Activated CD8-positive, alpha-beta T cell treated with anti-CD3 and anti-CD28 coated beads, Interleukin-2, amount 10 ng/mL, durations not matched to agents 7 days and 5 days (primary cell): ENCODE measurements at regions not wholly inside any gene's neighbourhood (a gene's known extent, or its start where the extent isn't known, plus 50 kb on each side); places are given as distances from the start of the nearest gene placed in this dataset.

Source experiments
- ATAC-seq: fragments of 150-1000 bp; cut with Tn5 transposase; one replicate; pipeline ENCODE4 v1.10.0; 2021; ENCODE audit warnings: moderate library complexity
- CTCF ChIA-PET: fragments of 350-600 bp; sonication (Branson Sonifier 250); formaldehyde crosslinking; loops from one replicate; lab custom pipeline; 2021; ENCODE audit warnings: antibody characterized with exemption; lab: Charles Lee
- POLR2A ChIA-PET: fragments of 350-600 bp; sonication (Branson Sonifier 250); formaldehyde crosslinking; loops from one replicate; lab custom pipeline; 2021; ENCODE audit warnings: antibody characterized with exemption; lab: Charles Lee
- DNase-seq: peaks from one replicate; pipeline ENCODE4 v3.0.0-alpha.2; 2020
- H3K27ac Mint-ChIP-seq: one replicate; pipeline ENCODE4 v1.8.0; 2021; ENCODE audit warnings: mild to moderate bottlenecking, mixed read lengths
- H3K27me3 Mint-ChIP-seq: one replicate; pipeline ENCODE4 v1.8.0; 2021; ENCODE audit warnings: low read depth, mixed read lengths
- H3K36me3 Mint-ChIP-seq: one replicate; pipeline ENCODE4 v1.8.0; 2021; ENCODE audit warnings: low read depth, mixed read lengths
- H3K4me1 Mint-ChIP-seq: one replicate; pipeline ENCODE4 v1.8.0; 2021; ENCODE audit warnings: low read depth, mixed read lengths
- H3K4me3 Mint-ChIP-seq: one replicate; pipeline ENCODE4 v1.8.0; 2021; ENCODE audit warnings: mild to moderate bottlenecking, mixed read lengths
- H3K9me3 Mint-ChIP-seq: one replicate; pipeline ENCODE4 v1.8.0; 2022; ENCODE audit warnings: mixed read lengths; ENCODE audit not compliant: insufficient read depth

- Mint-ChIP-seq H3K4me1 (no peaks in the 10 kb centered on the region), H3K36me3 (no peaks in the 10 kb centered on the region), H3K9me3 (no peaks in the 10 kb centered on the region), H3K27me3 (peaks cover 3% of the 10 kb centered on the region), H3K4me3 (no peak overlapping the region), H3K27ac (no peak overlapping the region)
- CTCF ChIA-PET: no interaction called here
- POLR2A ChIA-PET: no interaction called here
- DNase-seq (no peak), ATAC-seq (no peak)
Measured at GRCh38 chr12:69067713-69068112, 134.7 kb upstream of the CPM start.

GRCh38 chr12:69068448-69068847, 135.5 kb upstream of the CPM start:
- CTCF ChIA-PET: interaction anchor here (2.1 kb wide), 1 partner anchor 196 kb away, joined by 5 read pairs; no protein-coding TSS in a partner anchor
- no peaks in the 10 kb centered on the region for H3K4me1 Mint-ChIP-seq
- no peak for DNase-seq
- H3K9me3 Mint-ChIP-seq: no peaks in the 10 kb centered on the region
- ATAC-seq: no peak
- H3K27ac Mint-ChIP-seq: no peak overlapping the region
- H3K4me3 Mint-ChIP-seq: no peak overlapping the region
- no peaks in the 10 kb centered on the region for H3K36me3 Mint-ChIP-seq
- POLR2A ChIA-PET: no interaction called here
- H3K27me3 Mint-ChIP-seq: peaks cover 5% of the 10 kb centered on the region

- DNase-seq (no peak), ATAC-seq (no peak)
- ChIA-PET CTCF (interaction anchor here (0.7 to 2.5 kb wide), 19 partner anchors 9 to 239 kb away, joined by 3 to 12 read pairs (median 4); no protein-coding TSS in a partner anchor), POLR2A (interaction anchor here (0.7 kb wide), 1 partner anchor 171 kb away, joined by 4 read pairs; no protein-coding TSS in a partner anchor)
- H3K4me1 Mint-ChIP-seq: no peaks in the 10 kb centered on the region
- H3K27me3 Mint-ChIP-seq: peaks cover 11% of the 10 kb centered on the region
- no peak overlapping the region for H3K4me3 Mint-ChIP-seq
- H3K9me3 Mint-ChIP-seq: no peaks in the 10 kb centered on the region
- H3K36me3 Mint-ChIP-seq: no peaks in the 10 kb centered on the region
- no peak overlapping the region for H3K27ac Mint-ChIP-seq
Measured at GRCh38 chr12:69069479-69069878, 136.5 kb upstream of the CPM start.

- Mint-ChIP-seq H3K9me3 (no peaks in the 10 kb centered on the region), H3K27me3 (peaks cover 13% of the 10 kb centered on the region), H3K4me1 (no peaks in the 10 kb centered on the region), H3K4me3 (no peak overlapping the region), H3K36me3 (no peaks in the 10 kb centered on the region), H3K27ac (no peak overlapping the region)
- CTCF ChIA-PET: interaction anchor here (0.6 to 2.5 kb wide), 26 partner anchors 10 to 240 kb away, joined by 3 to 12 read pairs (median 4); partner anchors contain the start of gene CPM
- ATAC-seq: peak; percentile 85
- POLR2A ChIA-PET: interaction anchor here (0.7 kb wide), 1 partner anchor 151 kb away, joined by 3 read pairs; no protein-coding TSS in a partner anchor
- DNase-seq: peak; percentile 73
Measured at GRCh38 chr12:69070319-69071090, 137.5 kb upstream of the CPM start.

GRCh38 chr12:69071091-69071370, 138.1 kb upstream of the CPM start:
- no peaks in the 10 kb centered on the region for H3K36me3 Mint-ChIP-seq
- no peak overlapping the region for H3K4me3 Mint-ChIP-seq
- ATAC-seq: no peak
- no peak for DNase-seq
- no peaks in the 10 kb centered on the region for H3K9me3 Mint-ChIP-seq
- peaks cover 17% of the 10 kb centered on the region for H3K27me3 Mint-ChIP-seq
- no peak overlapping the region for H3K27ac Mint-ChIP-seq
- CTCF ChIA-PET: interaction anchor here (2.5 kb wide), 1 partner anchor 202 kb away, joined by 12 read pairs; no protein-coding TSS in a partner anchor
- H3K4me1 Mint-ChIP-seq: no peaks in the 10 kb centered on the region
- POLR2A ChIA-PET: no interaction called here

- DNase-seq (no peak), ATAC-seq (no peak)
- Mint-ChIP-seq H3K9me3 (peaks cover 3% of the 10 kb centered on the region), H3K4me1 (no peaks in the 10 kb centered on the region), H3K27ac (no peak overlapping the region), H3K36me3 (no peaks in the 10 kb centered on the region), H3K4me3 (no peak overlapping the region), H3K27me3 (peaks cover 17% of the 10 kb centered on the region)
- POLR2A ChIA-PET: no interaction called here
- CTCF ChIA-PET: no interaction called here
Measured at GRCh38 chr12:69073035-69073434, 140.1 kb upstream of the CPM start.

- ChIA-PET CTCF (interaction anchor here (1.2 kb wide), 2 partner anchors 10 to 208 kb away, joined by 3 read pairs; no protein-coding TSS in a partner anchor), POLR2A (no interaction called here)
- H3K27ac Mint-ChIP-seq: no peak overlapping the region
- no peaks in the 10 kb centered on the region for H3K4me1 Mint-ChIP-seq
- no peak for DNase-seq
- no peaks in the 10 kb centered on the region for H3K36me3 Mint-ChIP-seq
- ATAC-seq: no peak
- H3K4me3 Mint-ChIP-seq: no peak overlapping the region
- H3K27me3 Mint-ChIP-seq: peaks cover 17% of the 10 kb centered on the region
- H3K9me3 Mint-ChIP-seq: peaks cover 3% of the 10 kb centered on the region
Measured at GRCh38 chr12:69074556-69075349, 141.8 kb upstream of the CPM start.

GRCh38 chr12:69083689-69084088, 150.7 kb upstream of the CPM start:
- ChIA-PET POLR2A (no interaction called here), CTCF (no interaction called here)
- no peaks in the 10 kb centered on the region for H3K36me3 Mint-ChIP-seq
- no peak overlapping the region for H3K27ac Mint-ChIP-seq
- no peak for DNase-seq
- no peaks in the 10 kb centered on the region for H3K9me3 Mint-ChIP-seq
- no peak overlapping the region for H3K4me3 Mint-ChIP-seq
- H3K27me3 Mint-ChIP-seq: peaks cover 7% of the 10 kb centered on the region
- no peaks in the 10 kb centered on the region for H3K4me1 Mint-ChIP-seq
- ATAC-seq: no peak

GRCh38 chr12:69084816-69085378, 151.9 kb upstream of the CPM start:
- ChIA-PET CTCF (interaction anchor here (2.0 kb wide), 1 partner anchor 15 kb away, joined by 9 read pairs; no protein-coding TSS in a partner anchor), POLR2A (no interaction called here)
- Mint-ChIP-seq H3K27ac (no peak overlapping the region), H3K36me3 (no peaks in the 10 kb centered on the region), H3K4me1 (no peaks in the 10 kb centered on the region), H3K4me3 (no peak overlapping the region), H3K27me3 (peaks cover 13% of the 10 kb centered on the region), H3K9me3 (no peaks in the 10 kb centered on the region)
- no peak for DNase-seq
- no peak for ATAC-seq

- ATAC-seq: no peak
- ChIA-PET CTCF (interaction anchor here (2.0 kb wide), 1 partner anchor 16 kb away, joined by 9 read pairs; no protein-coding TSS in a partner anchor), POLR2A (interaction anchor here (0.6 kb wide), 1 partner anchor 142 kb away, joined by 6 read pairs; no protein-coding TSS in a partner anchor)
- Mint-ChIP-seq H3K4me3 (no peak overlapping the region), H3K27ac (no peak overlapping the region), H3K36me3 (no peaks in the 10 kb centered on the region), H3K4me1 (no peaks in the 10 kb centered on the region), H3K27me3 (peaks cover 13% of the 10 kb centered on the region), H3K9me3 (no peaks in the 10 kb centered on the region)
- no peak for DNase-seq
Measured at GRCh38 chr12:69085852-69086251, 152.9 kb upstream of the CPM start.

GRCh38 chr12:69087986-69088385, 151.4 kb upstream of the CPSF6 start:
- no peaks in the 10 kb centered on the region for H3K4me1 Mint-ChIP-seq
- no peak overlapping the region for H3K27ac Mint-ChIP-seq
- H3K36me3 Mint-ChIP-seq: no peaks in the 10 kb centered on the region
- DNase-seq (no peak), ATAC-seq (no peak)
- peaks cover 19% of the 10 kb centered on the region for H3K27me3 Mint-ChIP-seq
- no peak overlapping the region for H3K4me3 Mint-ChIP-seq
- H3K9me3 Mint-ChIP-seq: no peaks in the 10 kb centered on the region
- CTCF ChIA-PET: no interaction called here
- POLR2A ChIA-PET: no interaction called here
